ENCODE measurements at regions not wholly inside any gene's neighbourhood (a gene's known extent, or its start where the extent isn't known, plus 50 kb on each side); places are given as distances from the start of the nearest gene placed in this dataset.

DNA sequence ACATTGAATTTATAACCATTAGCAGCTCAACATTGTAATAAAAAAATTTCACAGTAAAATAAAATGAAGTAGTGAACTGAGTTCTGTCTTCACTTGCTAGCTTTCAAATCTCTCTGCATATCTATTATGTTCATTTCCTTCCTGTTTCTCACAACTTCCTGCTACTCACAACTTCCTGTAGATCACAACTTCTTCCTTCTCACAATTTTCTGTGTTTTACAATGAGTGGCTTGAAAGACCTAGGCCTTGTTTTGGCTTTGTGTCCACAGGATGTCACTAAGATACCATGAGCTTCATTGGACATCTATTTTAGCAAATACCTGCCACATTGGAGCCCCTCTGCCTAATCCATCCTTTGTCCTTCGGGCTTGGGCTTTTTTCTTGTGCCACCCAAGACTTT lies 480.3 kb upstream of the ADAMTS16 start:
- TF ChIP-seq, protein P1, sequence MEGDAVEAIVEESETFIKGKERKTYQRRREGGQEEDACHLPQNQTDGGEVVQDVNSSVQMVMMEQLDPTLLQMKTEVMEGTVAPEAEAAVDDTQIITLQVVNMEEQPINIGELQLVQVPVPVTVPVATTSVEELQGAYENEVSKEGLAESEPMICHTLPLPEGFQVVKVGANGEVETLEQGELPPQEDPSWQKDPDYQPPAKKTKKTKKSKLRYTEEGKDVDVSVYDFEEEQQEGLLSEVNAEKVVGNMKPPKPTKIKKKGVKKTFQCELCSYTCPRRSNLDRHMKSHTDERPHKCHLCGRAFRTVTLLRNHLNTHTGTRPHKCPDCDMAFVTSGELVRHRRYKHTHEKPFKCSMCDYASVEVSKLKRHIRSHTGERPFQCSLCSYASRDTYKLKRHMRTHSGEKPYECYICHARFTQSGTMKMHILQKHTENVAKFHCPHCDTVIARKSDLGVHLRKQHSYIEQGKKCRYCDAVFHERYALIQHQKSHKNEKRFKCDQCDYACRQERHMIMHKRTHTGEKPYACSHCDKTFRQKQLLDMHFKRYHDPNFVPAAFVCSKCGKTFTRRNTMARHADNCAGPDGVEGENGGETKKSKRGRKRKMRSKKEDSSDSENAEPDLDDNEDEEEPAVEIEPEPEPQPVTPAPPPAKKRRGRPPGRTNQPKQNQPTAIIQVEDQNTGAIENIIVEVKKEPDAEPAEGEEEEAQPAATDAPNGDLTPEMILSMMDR (IDR thresholded peaks at IDR 0.05) = no peak
- TF ChIP-seq POLR2A (IDR thresholded peaks at IDR 0.05) = no peak
